Endothelial cell of umbilical vein (primary cell): ENCODE measurements at regions not wholly inside any gene's neighbourhood (a gene's known extent, or its start where the extent isn't known, plus 50 kb on each side); places are given as distances from the start of the nearest gene placed in this dataset.

ENCODE experiments used
- BruUV-seq: library from RNA; stranded (reverse); fragments of 400-500 nt; replicated peaks from 2 replicates; lab custom pipeline; 2021; lab: Mats Ljungman, UMichigan
- CTCF ChIA-PET: fragments of 300-600, 350-600 bp; sonication (Branson Sonifier 250); formaldehyde crosslinking; loops from one replicate; lab custom pipeline; 2021; ENCODE audit warnings: antibody characterized with exemption, inconsistent platforms; lab: Charles Lee
- POLR2A ChIA-PET: fragments of 300-600, 350-600 bp; sonication (Branson Sonifier 250); formaldehyde crosslinking; loops from one replicate; lab custom pipeline; 2021; ENCODE audit warnings: antibody characterized with exemption, inconsistent platforms; lab: Charles Lee
- DNase-seq: peaks from one replicate; pipeline ENCODE4 v3.0.0-alpha.2; 2011; ENCODE audit warnings: low read depth, low spot score
- FAIRE-seq: peaks from 2 replicates; lab custom pipeline; 2011; peaks lifted over from hg19 to GRCh38; lab: Jason Lieb, UNC
- H2AFZ ChIP-seq: 2 replicates; pipeline ENCODE4 v1.6.0; 2012; ENCODE audit warnings: low read depth, low read length, control low read depth, inconsistent platforms
- H3K27ac ChIP-seq: 2 replicates; pipeline ENCODE4 v1.5.1; 2011; ENCODE audit warnings: low read depth, mild to moderate bottlenecking, control low read depth, low read length, moderate library complexity; ENCODE audit not compliant: insufficient read depth
- H3K27me3 ChIP-seq, 2 experiments: 2 replicates each; pipeline versions ENCODE4 v1.6.0 to v1.6.1; 2011; ENCODE audit warnings: low read length in 2 of 2, mixed read lengths in 1 of 2; ENCODE audit not compliant: control insufficient read depth in 2 of 2, insufficient read depth in 2 of 2
- H3K36me3 ChIP-seq, 2 experiments: 2 replicates in 1 of 2; 3 replicates in 1 of 2; pipeline ENCODE4 v1.5.1; 2011; ENCODE audit warnings: low read length in 2 of 2, mild to moderate bottlenecking in 1 of 2, moderate library complexity in 1 of 2; ENCODE audit not compliant: control insufficient read depth in 2 of 2, insufficient read depth in 2 of 2; ENCODE audit errors: extremely low read depth in 1 of 2
- H3K4me1 ChIP-seq: 3 replicates; pipeline ENCODE4 v1.5.1; 2011; ENCODE audit warnings: mild to moderate bottlenecking, low read length; ENCODE audit not compliant: control insufficient read depth, insufficient read depth; ENCODE audit errors: extremely low read depth
- H3K4me2 ChIP-seq: 2 replicates; pipeline ENCODE4 v1.6.1; 2011; ENCODE audit warnings: low read length, control low read depth, mixed read lengths; ENCODE audit not compliant: insufficient read depth
- H3K4me3 ChIP-seq, 3 experiments: fragments of 200-600 bp in 1 of 3; sonication (generic), shearing (Covaris generic) in 1 of 3; replicated peaks in 1 of 3; 2 replicates each; pipeline ENCODE4 v1.5.1; 2011 to 2016; ENCODE audit warnings: control low read depth in 3 of 3, low read length in 3 of 3, mild to moderate bottlenecking in 2 of 3, inconsistent platforms in 1 of 3, low read depth in 1 of 3, moderate library complexity in 1 of 3; ENCODE audit not compliant: insufficient read depth in 1 of 3
- H3K79me2 ChIP-seq: 2 replicates; pipeline ENCODE4 v1.6.0; 2012; ENCODE audit warnings: low read length, inconsistent platforms; ENCODE audit not compliant: control insufficient read depth, insufficient read depth
- H3K9ac ChIP-seq: replicated peaks from 2 replicates; pipeline ENCODE3; 2011; ENCODE audit warnings: low read length, control low read depth; ENCODE audit not compliant: insufficient read depth; ENCODE audit errors: extremely low read depth
- H3K9me1 ChIP-seq: replicated peaks from 3 replicates; pipeline ENCODE4 v1.6.0; 2011; ENCODE audit warnings: mild to moderate bottlenecking, low read length; ENCODE audit not compliant: control insufficient read depth, insufficient read depth; ENCODE audit errors: extremely low read depth
- H3K9me3 ChIP-seq: replicated peaks from 2 replicates; pipeline ENCODE4 v1.5.1; 2012; ENCODE audit warnings: low read length, inconsistent platforms; ENCODE audit not compliant: control insufficient read depth, insufficient read depth
- H4K20me1 ChIP-seq: replicated peaks from 2 replicates; pipeline ENCODE3; 2011; ENCODE audit warnings: mild to moderate bottlenecking, low read length; ENCODE audit not compliant: control insufficient read depth, insufficient read depth; ENCODE audit errors: extremely low read depth
- CTCF ChIP-seq, 2 donors: IDR thresholded peaks; 1 replicate in 1 of 2; 2 replicates in 1 of 2; pipeline ENCODE4 v1.5.1; 2011; ENCODE audit warnings: low read length in 2 of 2, mild to moderate bottlenecking in 2 of 2, moderate library complexity in 2 of 2, control low read depth in 1 of 2, inconsistent platforms in 1 of 2, low read depth in 1 of 2; ENCODE audit not compliant: insufficient read depth in 1 of 2; ENCODE audit errors: extremely low read depth in 1 of 2
- EZH2 ChIP-seq: IDR thresholded peaks from 2 replicates; pipeline ENCODE4 v1.6.1; 2012; ENCODE audit warnings: borderline replicate concordance, low read depth, mild to moderate bottlenecking, moderate library complexity, low read length, inconsistent platforms; ENCODE audit not compliant: severe bottlenecking
- FOS ChIP-seq: IDR thresholded peaks from 2 replicates; pipeline ENCODE4 v1.6.1; 2011; ENCODE audit warnings: mild to moderate bottlenecking, low read length, moderate library complexity, borderline replicate concordance; ENCODE audit not compliant: insufficient read depth
- GATA2 ChIP-seq: IDR thresholded peaks from 2 replicates; pipeline ENCODE4 v1.7.0; 2011; ENCODE audit warnings: low read depth, mild to moderate bottlenecking, moderate library complexity, mixed read lengths, low read length; ENCODE audit not compliant: insufficient read length, insufficient read depth
- JUN ChIP-seq: IDR thresholded peaks from 2 replicates; pipeline ENCODE4 v1.6.1; 2011; ENCODE audit warnings: borderline replicate concordance, low read depth; ENCODE audit not compliant: insufficient read length, insufficient read depth
- MAX ChIP-seq: IDR thresholded peaks from 2 replicates; pipeline ENCODE4 v1.6.1; 2011; ENCODE audit not compliant: insufficient read depth, insufficient read length
- MYC ChIP-seq: IDR thresholded peaks from one replicate; pipeline ENCODE4 v1.6.1; 2011; ENCODE audit warnings: mild to moderate bottlenecking, low read depth, low read length
- POLR2A ChIP-seq: IDR thresholded peaks from 2 replicates; pipeline ENCODE4 v1.6.1; 2012; ENCODE audit warnings: low read depth, mild to moderate bottlenecking, control low read depth, low read length
- POLR2AphosphoS5 ChIP-seq: IDR thresholded peaks from 2 replicates; pipeline ENCODE4 v1.6.1; 2012; ENCODE audit warnings: low read depth, mild to moderate bottlenecking, control low read depth, low read length, moderate library complexity; ENCODE audit not compliant: insufficient read depth
- dilution Hi-C: fragments of 300-500 bp; cut with MboI; formaldehyde crosslinking; loops from one replicate; pipeline ENCODE4 v1.15.0; 2019; ENCODE audit warnings: low sequenced_read_pairs; ENCODE audit not compliant: extremely low pct_ligation_motif_present
- intact Hi-C: fragments of 100-400 bp; cut with micrococcal nuclease; formaldehyde crosslinking; loops from one replicate; pipeline ENCODE4 v1.10.0; 2022

- Histone ChIP-seq H3K4me1 (no peaks in the 10 kb centered on the region), H3K36me3 (no peaks in the 10 kb centered on the region), H3K9me1 (no peaks in the 10 kb centered on the region), H4K20me1 (no peaks in the 10 kb centered on the region), H2AFZ (no peak overlapping the region), H3K4me3 (no peak overlapping the region), H3K27me3 (no peaks in the 10 kb centered on the region), H3K27ac (no peak overlapping the region), H3K9me3 (no peaks in the 10 kb centered on the region), H3K79me2 (no peaks in the 10 kb centered on the region), H3K9ac (no peak overlapping the region), H3K4me2 (no peak overlapping the region)
- TF ChIP-seq GATA2 (no peak), MYC (no peak), FOS (no peak)
- ChIA-PET CTCF (no interaction called here), POLR2A (no interaction called here)
- intact Hi-C loops, result no loop called here
- dilution Hi-C loops, result no loop called here
- FAIRE-seq (no peak), DNase-seq (no peak)
- BruUV-seq, result no TSS peak
Measured at GRCh38 chr11:131281316-131281715, 89.1 kb upstream of the NTM start.

GRCh38 chr11:131284041-131284440 lies 86.4 kb upstream of the NTM start:
- TF ChIP-seq GATA2 (no peak), MYC (no peak), EZH2 (no peak), JUN (no peak), CTCF (IDR thresholded peaks at IDR 0.05; ENCODE audit: extremely low read depth in 1 of 2, insufficient read depth in 1 of 2, low read depth in 1 of 2, low read length in 2 of 2) (no peak), POLR2A (no peak), MAX (no peak), POLR2AphosphoS5 (no peak), FOS (no peak)
- CTCF ChIA-PET, result no interaction called here
- no peaks in the 10 kb centered on the region for H4K20me1 ChIP-seq
- FAIRE-seq (no peak), DNase-seq (no peak)
- no peak overlapping the region for H2AFZ ChIP-seq
- H3K4me3 ChIP-seq, result no peak overlapping the region
- H3K4me1 ChIP-seq, result no peaks in the 10 kb centered on the region
- H3K36me3 ChIP-seq, result no peaks in the 10 kb centered on the region
- H3K9ac ChIP-seq, result no peak overlapping the region
- intact Hi-C loops, result no loop called here
- H3K27ac ChIP-seq, result no peak overlapping the region
- no peaks in the 10 kb centered on the region for H3K79me2 ChIP-seq
- POLR2A ChIA-PET, result no interaction called here
- H3K9me3 ChIP-seq, result no peaks in the 10 kb centered on the region
- H3K4me2 ChIP-seq, result no peak overlapping the region
- dilution Hi-C loops, result no loop called here
- no peaks in the 10 kb centered on the region for H3K27me3 ChIP-seq
- BruUV-seq, result no TSS peak
- no peaks in the 10 kb centered on the region for H3K9me1 ChIP-seq
